ENCODE measurements at regions not wholly inside any gene's neighbourhood (a gene's known extent, or its start where the extent isn't known, plus 50 kb on each side); places are given as distances from the start of the nearest gene placed in this dataset.

GRCh38 chr6:9464583-9464982 is 950.3 kb downstream of the TFAP2A start:
- DNase-seq (no peak), ATAC-seq (no peak)
- Histone ChIP-seq H3K36me3 (no peaks in the 10 kb centered on the region), H3K4me1 (no peaks in the 10 kb centered on the region), H3K27ac (no peak overlapping the region), H3K27me3 (no peaks in the 10 kb centered on the region), H3K4me3 (no peak overlapping the region), H3K9me3 (no peaks in the 10 kb centered on the region)
- intact Hi-C loops (cut with DNase I; ENCODE audit: low total_unique reads), result no loop called here
- in situ Hi-C loops (cut with MboI; ENCODE audit: low sequenced_read_pairs in 4 of 4), result no loop called here
- TF ChIP-seq, protein P1, sequence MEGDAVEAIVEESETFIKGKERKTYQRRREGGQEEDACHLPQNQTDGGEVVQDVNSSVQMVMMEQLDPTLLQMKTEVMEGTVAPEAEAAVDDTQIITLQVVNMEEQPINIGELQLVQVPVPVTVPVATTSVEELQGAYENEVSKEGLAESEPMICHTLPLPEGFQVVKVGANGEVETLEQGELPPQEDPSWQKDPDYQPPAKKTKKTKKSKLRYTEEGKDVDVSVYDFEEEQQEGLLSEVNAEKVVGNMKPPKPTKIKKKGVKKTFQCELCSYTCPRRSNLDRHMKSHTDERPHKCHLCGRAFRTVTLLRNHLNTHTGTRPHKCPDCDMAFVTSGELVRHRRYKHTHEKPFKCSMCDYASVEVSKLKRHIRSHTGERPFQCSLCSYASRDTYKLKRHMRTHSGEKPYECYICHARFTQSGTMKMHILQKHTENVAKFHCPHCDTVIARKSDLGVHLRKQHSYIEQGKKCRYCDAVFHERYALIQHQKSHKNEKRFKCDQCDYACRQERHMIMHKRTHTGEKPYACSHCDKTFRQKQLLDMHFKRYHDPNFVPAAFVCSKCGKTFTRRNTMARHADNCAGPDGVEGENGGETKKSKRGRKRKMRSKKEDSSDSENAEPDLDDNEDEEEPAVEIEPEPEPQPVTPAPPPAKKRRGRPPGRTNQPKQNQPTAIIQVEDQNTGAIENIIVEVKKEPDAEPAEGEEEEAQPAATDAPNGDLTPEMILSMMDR (IDR thresholded peaks at IDR 0.05 in 4 of 5, conservative IDR thresholded peaks at IDR 0.05 in 1 of 5), result no peak
- TF ChIP-seq POLR2A (IDR thresholded peaks at IDR 0.05), result no peak

- Histone ChIP-seq H3K36me3 (no peaks in the 10 kb centered on the region), H3K9me3 (no peaks in the 10 kb centered on the region), H3K27me3 (no peaks in the 10 kb centered on the region), H3K4me3 (no peak overlapping the region), H3K4me1 (no peaks in the 10 kb centered on the region), H3K27ac (no peak overlapping the region)
- in situ Hi-C loops (cut with MboI; ENCODE audit: low sequenced_read_pairs in 4 of 4), result no loop called here
- TF ChIP-seq POLR2A (IDR thresholded peaks at IDR 0.05), result no peak
- TF ChIP-seq, protein P1 (IDR thresholded peaks at IDR 0.05 in 4 of 5, conservative IDR thresholded peaks at IDR 0.05 in 1 of 5), result no peak
- intact Hi-C loops (cut with DNase I; ENCODE audit: low total_unique reads), result no loop called here
- ATAC-seq (no peak), DNase-seq (no peak)
Observed at GRCh38 chr6:9463311-9463710, 951.6 kb downstream of the TFAP2A start.

GRCh38 chr6:9461188-9461587 is 953.7 kb downstream of the TFAP2A start:
- intact Hi-C loops (cut with DNase I; ENCODE audit: low total_unique reads), result no loop called here
- no peak overlapping the region for H3K27ac ChIP-seq
- TF ChIP-seq POLR2A (IDR thresholded peaks at IDR 0.05), result no peak
- TF ChIP-seq, protein P1 (IDR thresholded peaks at IDR 0.05 in 4 of 5, conservative IDR thresholded peaks at IDR 0.05 in 1 of 5), result no peak
- H3K36me3 ChIP-seq, result no peaks in the 10 kb centered on the region
- DNase-seq, result no peak
- H3K27me3 ChIP-seq, result no peaks in the 10 kb centered on the region
- H3K4me1 ChIP-seq, result no peaks in the 10 kb centered on the region
- H3K9me3 ChIP-seq, result no peaks in the 10 kb centered on the region
- no peak for ATAC-seq
- in situ Hi-C loops (cut with MboI; ENCODE audit: low sequenced_read_pairs in 4 of 4), result no loop called here
- no peak overlapping the region for H3K4me3 ChIP-seq

DNA sequence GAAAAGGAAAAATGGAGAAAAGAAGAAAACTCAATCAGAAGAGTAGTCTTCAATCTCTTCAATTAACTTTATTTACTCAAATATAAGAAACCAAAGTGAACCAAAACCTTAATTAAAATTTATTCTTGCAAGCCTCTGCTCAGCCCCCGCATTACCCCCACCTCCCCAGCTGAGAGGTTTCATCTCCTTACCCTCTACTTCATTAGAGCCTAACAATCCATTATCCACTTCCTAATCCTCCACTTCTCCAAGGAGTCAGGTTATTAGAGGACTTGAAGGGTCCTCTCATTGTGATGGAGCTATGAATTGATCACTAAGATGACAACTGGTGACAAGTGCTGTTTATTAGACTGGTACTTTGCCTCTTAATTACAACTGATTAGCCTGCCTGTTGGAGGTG is 956.5 kb downstream of the TFAP2A start:
- Histone ChIP-seq H3K27ac (no peak overlapping the region), H3K36me3 (no peaks in the 10 kb centered on the region), H3K27me3 (no peaks in the 10 kb centered on the region), H3K9me3 (no peaks in the 10 kb centered on the region), H3K4me1 (no peaks in the 10 kb centered on the region), H3K4me3 (no peak overlapping the region)
- TF ChIP-seq POLR2A (IDR thresholded peaks at IDR 0.05), result no peak
- TF ChIP-seq, protein P1 (IDR thresholded peaks at IDR 0.05 in 4 of 5, conservative IDR thresholded peaks at IDR 0.05 in 1 of 5), result no peak
- no peak for ATAC-seq
- intact Hi-C loops (cut with DNase I; ENCODE audit: low total_unique reads), result no loop called here
- DNase-seq, result no peak
- in situ Hi-C loops (cut with MboI; ENCODE audit: low sequenced_read_pairs in 4 of 4), result no loop called here

All from gastrocnemius medialis (tissue), 4 donors.